ENCODE measurements at regions not wholly inside any gene's neighbourhood (a gene's known extent, or its start where the extent isn't known, plus 50 kb on each side); places are given as distances from the start of the nearest gene placed in this dataset.

DNA sequence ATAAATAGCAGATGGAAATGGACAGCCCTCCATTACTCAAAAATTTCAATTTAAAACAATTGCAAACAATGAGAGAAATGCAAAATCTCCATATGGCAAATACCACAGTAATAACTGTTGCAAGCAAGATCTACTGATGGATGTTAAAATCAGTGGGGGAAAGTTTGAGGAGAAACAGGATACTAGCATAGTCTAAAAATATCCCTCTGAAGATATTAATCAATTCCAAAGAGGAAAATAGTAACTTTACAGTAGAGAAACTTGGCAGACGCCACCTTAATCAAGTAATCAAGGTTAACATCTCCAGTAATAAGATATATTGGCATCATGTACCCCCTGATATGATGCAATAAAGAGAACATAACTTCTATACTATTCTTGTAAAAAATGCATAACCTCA is 344.8 kb downstream of the ZNF674 start:
- H3K4me3 ChIP-seq: no peak overlapping the region
- no peak for FAIRE-seq
- ChIA-PET CTCF (no interaction called here), POLR2A (no interaction called here)
- peaks cover 5% of the 10 kb centered on the region; the same call in 1 of the 3 replicates for H3K9me3 ChIP-seq
- 64% methylated on average over 1 of the region's 1 CpG for WGBS (ENCODE audit: missing lambda C conversion rate)
- ATAC-seq: no peak
- peaks cover 62% of the 10 kb centered on the region for H3K4me1 ChIP-seq
- TF ChIP-seq SMC3 (IDR thresholded peaks at IDR 0.05) (no peak), CEBPB (IDR thresholded peaks at IDR 0.05) (0 out of 4 replicates have a peak, but pooled peaks of 1 of the 2 experiments have one; percentile 6)
- H3K27ac ChIP-seq: peak overlapping the region; percentile 56 to 69; a peak in 4 of 6 replicates
- peak overlapping the region; percentile 55 for H3K4me2 ChIP-seq
- no peak for DNase-seq (ENCODE audit: low read depth in 1 of 2, low spot score in 1 of 2)

DNA sequence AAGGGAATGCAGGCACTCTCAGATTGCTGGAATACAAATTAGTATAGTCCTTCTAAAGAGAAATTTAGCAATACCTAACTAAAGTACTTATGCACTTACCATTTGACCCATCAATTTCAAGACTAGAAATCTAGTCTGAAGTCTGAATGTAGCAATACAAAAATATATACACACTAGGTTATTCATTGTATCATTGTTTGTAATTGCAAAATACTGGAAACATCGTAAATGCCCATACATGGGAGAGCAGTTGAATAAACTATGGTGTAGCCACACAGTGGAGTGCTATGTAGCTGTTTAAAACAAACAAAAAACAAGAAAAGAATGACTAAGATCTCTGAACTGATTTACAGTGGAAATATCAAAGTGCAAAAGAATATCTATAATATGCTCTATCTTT is 346.4 kb downstream of the ZNF674 start:
- Histone ChIP-seq H3K4me3 (no peak overlapping the region), H3K4me2 (peak overlapping the region; percentile 55), H3K9me3 (peaks cover 14% of the 10 kb centered on the region; the same call in 2 of the 3 replicates), H3K4me1 (peaks cover 47% of the 10 kb centered on the region), H3K27ac (peak overlapping the region; percentile 58 to 76; a peak in 5 of 6 replicates)
- WGBS (ENCODE audit: missing lambda C conversion rate): 0% methylated on average over 1 of the region's 1 CpG
- CTCF ChIA-PET: interaction anchor here (1.2 kb wide), 1 partner anchor 210 kb away, joined by 3 read pairs; no protein-coding TSS in a partner anchor
- POLR2A ChIA-PET: no interaction called here
- ATAC-seq (peak in 1 of 2 experiments; percentile 89; a peak in 4 of 6 replicates), DNase-seq (ENCODE audit: low read depth in 1 of 2, low spot score in 1 of 2) (peak in 1 of 2 experiments; percentile 81), FAIRE-seq (peak; percentile 99)
- TF ChIP-seq CHD4 (IDR thresholded peaks at IDR 0.05; ENCODE audit: borderline replicate concordance): no peak
- no peak for TF ChIP-seq NFE2L2 (conservative IDR thresholded peaks at IDR 0.05; ENCODE audit: low read length)
- TF ChIP-seq KDM1A (IDR thresholded peaks at IDR 0.05; ENCODE audit: low read depth): no peak
- TF ChIP-seq RARB (CRISPR knock-in tag; IDR thresholded peaks at IDR 0.05): no peak
- TF ChIP-seq FOXS1 (CRISPR knock-in tag; IDR thresholded peaks at IDR 0.05): no peak
- TF ChIP-seq MAZ (IDR thresholded peaks at IDR 0.05; ENCODE audit: borderline replicate concordance, low read depth, low read length): no peak
- TF ChIP-seq, protein P1, sequence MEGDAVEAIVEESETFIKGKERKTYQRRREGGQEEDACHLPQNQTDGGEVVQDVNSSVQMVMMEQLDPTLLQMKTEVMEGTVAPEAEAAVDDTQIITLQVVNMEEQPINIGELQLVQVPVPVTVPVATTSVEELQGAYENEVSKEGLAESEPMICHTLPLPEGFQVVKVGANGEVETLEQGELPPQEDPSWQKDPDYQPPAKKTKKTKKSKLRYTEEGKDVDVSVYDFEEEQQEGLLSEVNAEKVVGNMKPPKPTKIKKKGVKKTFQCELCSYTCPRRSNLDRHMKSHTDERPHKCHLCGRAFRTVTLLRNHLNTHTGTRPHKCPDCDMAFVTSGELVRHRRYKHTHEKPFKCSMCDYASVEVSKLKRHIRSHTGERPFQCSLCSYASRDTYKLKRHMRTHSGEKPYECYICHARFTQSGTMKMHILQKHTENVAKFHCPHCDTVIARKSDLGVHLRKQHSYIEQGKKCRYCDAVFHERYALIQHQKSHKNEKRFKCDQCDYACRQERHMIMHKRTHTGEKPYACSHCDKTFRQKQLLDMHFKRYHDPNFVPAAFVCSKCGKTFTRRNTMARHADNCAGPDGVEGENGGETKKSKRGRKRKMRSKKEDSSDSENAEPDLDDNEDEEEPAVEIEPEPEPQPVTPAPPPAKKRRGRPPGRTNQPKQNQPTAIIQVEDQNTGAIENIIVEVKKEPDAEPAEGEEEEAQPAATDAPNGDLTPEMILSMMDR (IDR thresholded peaks at IDR 0.05): no peak
- TF ChIP-seq TP53 (CRISPR knock-in tag; IDR thresholded peaks at IDR 0.05): no peak
- TF ChIP-seq, protein P2, sequence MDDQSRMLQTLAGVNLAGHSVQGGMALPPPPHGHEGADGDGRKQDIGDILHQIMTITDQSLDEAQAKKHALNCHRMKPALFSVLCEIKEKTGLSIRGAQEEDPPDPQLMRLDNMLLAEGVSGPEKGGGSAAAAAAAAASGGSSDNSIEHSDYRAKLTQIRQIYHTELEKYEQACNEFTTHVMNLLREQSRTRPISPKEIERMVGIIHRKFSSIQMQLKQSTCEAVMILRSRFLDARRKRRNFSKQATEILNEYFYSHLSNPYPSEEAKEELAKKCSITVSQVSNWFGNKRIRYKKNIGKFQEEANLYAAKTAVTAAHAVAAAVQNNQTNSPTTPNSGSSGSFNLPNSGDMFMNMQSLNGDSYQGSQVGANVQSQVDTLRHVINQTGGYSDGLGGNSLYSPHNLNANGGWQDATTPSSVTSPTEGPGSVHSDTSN (IDR thresholded peaks at IDR 0.05): no peak
- TF ChIP-seq, protein P3, sequence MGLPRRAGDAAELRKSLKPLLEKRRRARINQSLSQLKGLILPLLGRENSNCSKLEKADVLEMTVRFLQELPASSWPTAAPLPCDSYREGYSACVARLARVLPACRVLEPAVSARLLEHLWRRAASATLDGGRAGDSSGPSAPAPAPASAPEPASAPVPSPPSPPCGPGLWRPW (IDR thresholded peaks at IDR 0.05): 0 out of 2 replicates have a peak, but pooled peaks have one; percentile 32
- no peak for TF ChIP-seq JUNB (IDR thresholded peaks at IDR 0.05)
- no peak for TF ChIP-seq HOXB5 (CRISPR knock-in tag; IDR thresholded peaks at IDR 0.05)
- no peak for TF ChIP-seq HOXB13 (CRISPR knock-in tag; IDR thresholded peaks at IDR 0.05; ENCODE audit: low read depth)
- TF ChIP-seq POLR2AphosphoS2 (conservative IDR thresholded peaks at IDR 0.05; ENCODE audit: low read length): no peak
- peak; percentile 40 to 49; a peak in 2 of 5 replicates for TF ChIP-seq EP300 (IDR thresholded peaks at IDR 0.05)
- TF ChIP-seq, protein P4, sequence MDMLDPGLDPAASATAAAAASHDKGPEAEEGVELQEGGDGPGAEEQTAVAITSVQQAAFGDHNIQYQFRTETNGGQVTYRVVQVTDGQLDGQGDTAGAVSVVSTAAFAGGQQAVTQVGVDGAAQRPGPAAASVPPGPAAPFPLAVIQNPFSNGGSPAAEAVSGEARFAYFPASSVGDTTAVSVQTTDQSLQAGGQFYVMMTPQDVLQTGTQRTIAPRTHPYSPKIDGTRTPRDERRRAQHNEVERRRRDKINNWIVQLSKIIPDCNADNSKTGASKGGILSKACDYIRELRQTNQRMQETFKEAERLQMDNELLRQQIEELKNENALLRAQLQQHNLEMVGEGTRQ (IDR thresholded peaks at IDR 0.05): no peak
- TF ChIP-seq RAD21 (conservative IDR thresholded peaks at IDR 0.05 in 1 of 2, IDR thresholded peaks at IDR 0.05 in 1 of 2): 0 out of 5 replicates have a peak, but pooled peaks of 1 of the 2 experiments have one; percentile 27
- TF ChIP-seq CEBPB (IDR thresholded peaks at IDR 0.05): peak; percentile 88 to 93
- no peak for TF ChIP-seq ZC3H11A (IDR thresholded peaks at IDR 0.05)
- no peak for TF ChIP-seq FOSB (CRISPR knock-in tag; IDR thresholded peaks at IDR 0.05)
- no peak for TF ChIP-seq NPAS2 (CRISPR knock-in tag; IDR thresholded peaks at IDR 0.05; ENCODE audit: borderline replicate concordance)
- TF ChIP-seq RNF2 (IDR thresholded peaks at IDR 0.05; ENCODE audit: borderline replicate concordance, low read depth): no peak
- no peak for TF ChIP-seq BHLHE40 (IDR thresholded peaks at IDR 0.05; ENCODE audit: low read depth, low read length)
- TF ChIP-seq, protein P5, sequence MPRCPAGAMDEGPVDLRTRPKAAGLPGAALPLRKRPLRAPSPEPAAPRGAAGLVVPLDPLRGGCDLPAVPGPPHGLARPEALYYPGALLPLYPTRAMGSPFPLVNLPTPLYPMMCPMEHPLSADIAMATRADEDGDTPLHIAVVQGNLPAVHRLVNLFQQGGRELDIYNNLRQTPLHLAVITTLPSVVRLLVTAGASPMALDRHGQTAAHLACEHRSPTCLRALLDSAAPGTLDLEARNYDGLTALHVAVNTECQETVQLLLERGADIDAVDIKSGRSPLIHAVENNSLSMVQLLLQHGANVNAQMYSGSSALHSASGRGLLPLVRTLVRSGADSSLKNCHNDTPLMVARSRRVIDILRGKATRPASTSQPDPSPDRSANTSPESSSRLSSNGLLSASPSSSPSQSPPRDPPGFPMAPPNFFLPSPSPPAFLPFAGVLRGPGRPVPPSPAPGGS (IDR thresholded peaks at IDR 0.05): 0 out of 3 replicates have a peak, but pooled peaks have one; percentile 28
- no peak for TF ChIP-seq CHD2 (IDR thresholded peaks at IDR 0.05; ENCODE audit: low read length, partially characterized antibody)
- TF ChIP-seq CBX2 (IDR thresholded peaks at IDR 0.05; ENCODE audit: borderline replicate concordance, low read depth): no peak
- no peak for TF ChIP-seq KDM5A (IDR thresholded peaks at IDR 0.05)
- no peak for TF ChIP-seq ZSCAN20 (CRISPR knock-in tag; IDR thresholded peaks at IDR 0.05)
- peak; percentile 66; the same call in 1 of the 2 replicates for TF ChIP-seq GATA3 (IDR thresholded peaks at IDR 0.05; ENCODE audit: borderline replicate concordance)
- no peak for TF ChIP-seq MAFK (IDR thresholded peaks at IDR 0.05; ENCODE audit: partially characterized antibody)
- no peak for TF ChIP-seq FOSL2 (IDR thresholded peaks at IDR 0.05)
- TF ChIP-seq FOSL2 (CRISPR knock-in tag; IDR thresholded peaks at IDR 0.05): no peak
- no peak for TF ChIP-seq EHMT2 (IDR thresholded peaks at IDR 0.05; ENCODE audit: low read depth)
- no peak for TF ChIP-seq HDAC2 (IDR thresholded peaks at IDR 0.05)
- no peak for TF ChIP-seq CBX8 (IDR thresholded peaks at IDR 0.05)
- no peak for TF ChIP-seq EHF (CRISPR knock-in tag; IDR thresholded peaks at IDR 0.05)
